Stomach (tissue), 4 donors: ENCODE measurements at regions not wholly inside any gene's neighbourhood (a gene's known extent, or its start where the extent isn't known, plus 50 kb on each side); places are given as distances from the start of the nearest gene placed in this dataset.

ENCODE experiments used
- CTCF ChIP-seq, 7 experiments: fragments of 450-650 bp in 4 of 7; fragments of 200-600 bp in 3 of 7; sonication (generic) in 3 of 7; IDR thresholded peaks; one replicate each; pipeline ENCODE4 v1.5.1; 2016 to 2019; ENCODE audit warnings: antibody characterized with exemption in 7 of 7, control low read depth in 2 of 7, mild to moderate bottlenecking in 1 of 7
- POLR2A ChIP-seq, 4 donors: fragments of 450-650 bp; IDR thresholded peaks; one replicate each; pipeline ENCODE4 v1.6.1; 2016; ENCODE audit warnings: antibody characterized with exemption in 4 of 4, control low read depth in 2 of 4, mild to moderate bottlenecking in 1 of 4, moderate library complexity in 1 of 4
- POLR2AphosphoS5 ChIP-seq, 3 donors: sonication (generic); formaldehyde crosslinking; IDR thresholded peaks; one replicate each; pipeline ENCODE4 v1.6.1; 2016; ENCODE audit warnings: antibody characterized with exemption in 3 of 3

GRCh38 chr10:104581884-104582601 is 59.0 kb upstream of the SORCS3 start:
- TF ChIP-seq CTCF (IDR thresholded peaks at IDR 0.05) = no peak
- TF ChIP-seq POLR2A (IDR thresholded peaks at IDR 0.05) = no peak
- no peak for TF ChIP-seq POLR2AphosphoS5 (IDR thresholded peaks at IDR 0.05)
